ENCODE measurements at regions not wholly inside any gene's neighbourhood (a gene's known extent, or its start where the extent isn't known, plus 50 kb on each side); places are given as distances from the start of the nearest gene placed in this dataset.

DNA sequence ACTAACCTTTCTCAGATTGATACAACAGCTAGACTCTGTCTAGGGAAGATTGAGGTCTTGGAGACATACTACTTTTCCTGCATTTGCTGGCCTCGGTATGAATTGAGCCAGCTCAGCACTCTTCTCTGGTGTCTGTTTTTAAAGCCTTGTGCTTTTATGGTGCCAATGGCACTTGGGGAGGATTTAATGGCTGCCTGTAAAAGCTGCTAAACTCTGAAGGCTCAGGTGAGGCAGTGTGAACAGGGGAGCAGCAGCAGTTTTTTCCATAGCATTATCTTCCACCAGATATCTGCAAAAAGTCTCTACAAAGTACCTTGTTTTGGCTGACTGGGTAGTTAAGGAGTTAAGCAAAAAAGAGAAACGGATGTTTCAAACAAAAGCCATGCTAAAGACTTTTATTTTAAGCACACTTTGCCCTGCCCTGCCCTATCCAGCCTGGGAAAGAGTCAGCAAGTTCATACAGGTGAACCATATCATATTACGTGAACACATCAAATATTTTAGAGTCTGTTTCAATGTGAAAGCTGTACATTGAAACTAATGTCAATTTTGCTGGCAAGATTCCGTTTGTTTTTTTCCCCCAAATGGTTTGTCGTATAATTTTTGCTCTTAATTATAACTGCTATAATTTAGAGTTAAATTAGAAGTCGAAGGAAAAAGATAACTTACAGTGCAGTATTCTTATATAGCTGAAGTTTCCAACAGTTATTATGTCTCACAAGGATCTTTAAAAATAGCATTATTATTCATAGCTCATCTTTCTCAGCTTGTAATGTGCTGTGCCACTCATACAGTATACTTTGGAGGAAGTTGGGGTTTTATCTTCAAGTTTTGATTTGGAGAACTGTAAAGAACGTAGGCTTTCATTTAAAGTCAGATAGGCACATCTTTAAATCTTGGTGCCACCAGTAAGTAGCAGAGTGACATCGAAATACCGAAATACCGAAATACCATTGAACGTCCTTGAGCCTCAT is 424.1 kb upstream of the CD180 start:
- no peak overlapping the region for H3K4me3 ChIP-seq (replicated peaks in 1 of 2; ENCODE audit: low read depth in 1 of 2, low read length in 2 of 2)
- no peaks in the 10 kb centered on the region for H3K4me1 ChIP-seq (ENCODE audit: control insufficient read depth in 1 of 2, insufficient read depth in 2 of 2, low read length in 2 of 2)
- no peaks in the 10 kb centered on the region for H3K9me3 ChIP-seq (ENCODE audit: control insufficient read depth in 1 of 2, insufficient read depth in 1 of 2, low read depth in 1 of 2, low read length in 2 of 2)
- no peak overlapping the region for H3K9ac ChIP-seq (ENCODE audit: low read length)
- no peak overlapping the region for H3K4me2 ChIP-seq (ENCODE audit: low read length)
- DNase-seq (ENCODE audit: low read depth, low spot score) (no peak), ATAC-seq (no peak)
- no peaks in the 10 kb centered on the region for H3K9me2 ChIP-seq (ENCODE audit: insufficient read depth)
- no peak for TF ChIP-seq ATF3 (IDR thresholded peaks at IDR 0.05)
- no peak for TF ChIP-seq YY1 (IDR thresholded peaks at IDR 0.05; ENCODE audit: extremely low read depth, insufficient replicate concordance, low read depth, low read length)
- TF ChIP-seq POLR2A (IDR thresholded peaks at IDR 0.05; ENCODE audit: borderline replicate concordance, extremely low read depth, insufficient read depth, insufficient read length), result no peak
- no peak for TF ChIP-seq SP1 (IDR thresholded peaks at IDR 0.05; ENCODE audit: low read depth)
- TF ChIP-seq EZH2 (IDR thresholded peaks at IDR 0.05), result no peak
- no peak for TF ChIP-seq MAX (IDR thresholded peaks at IDR 0.05)
- no peak for TF ChIP-seq FOSL1 (IDR thresholded peaks at IDR 0.05; ENCODE audit: low read depth)
- ChIA-PET CTCF (no interaction called here), POLR2A (no interaction called here), RAD21 (ENCODE audit: low non-redundant PET in 1 of 2, low total read pairs in 2 of 2, uncharacterized antibody in 2 of 2, unreplicated experiment in 2 of 2) (no interaction called here)
- H3K36me3 ChIP-seq (ENCODE audit: control insufficient read depth in 1 of 2, insufficient read depth in 2 of 2, low read length in 2 of 2), result no peaks in the 10 kb centered on the region
- no peaks in the 10 kb centered on the region for H3K27me3 ChIP-seq (ENCODE audit: insufficient read depth, low read length)
- intact Hi-C loops (cut with micrococcal nuclease), result no loop called here
- no peaks in the 10 kb centered on the region for H3K79me2 ChIP-seq (ENCODE audit: insufficient read depth, low read length)
- H4K20me1 ChIP-seq (ENCODE audit: insufficient read depth), result no peaks in the 10 kb centered on the region
- BruUV-seq (replicated peaks), result no TSS peak
- no peak overlapping the region for H3K27ac ChIP-seq (ENCODE audit: low read depth, low read length)
- H2AFZ ChIP-seq (ENCODE audit: low read depth, low read length, poor library complexity, severe bottlenecking), result no peak overlapping the region

DNA sequence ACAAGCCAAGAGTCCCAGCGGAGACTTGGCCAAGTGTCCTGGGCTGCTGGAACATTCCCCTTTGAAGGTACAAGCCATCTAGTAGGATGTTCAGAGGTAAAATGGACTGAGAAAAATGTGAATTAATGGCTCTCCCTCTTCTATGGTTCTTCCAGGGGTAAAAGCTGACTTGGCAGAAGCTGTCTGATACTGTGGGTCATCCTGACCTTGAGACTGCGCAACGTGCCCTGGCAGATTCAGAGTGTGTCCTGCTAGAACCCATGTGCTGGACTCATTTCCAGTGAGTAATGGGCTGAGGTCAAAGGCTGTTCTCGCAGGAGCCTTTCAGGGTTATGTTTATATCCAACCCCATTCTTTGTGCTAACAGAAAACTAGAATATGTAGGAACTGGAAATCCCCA is 423.0 kb upstream of the CD180 start:
- Histone ChIP-seq H3K9me2 (ENCODE audit: insufficient read depth) (no peaks in the 10 kb centered on the region), H2AFZ (ENCODE audit: low read depth, low read length, poor library complexity, severe bottlenecking) (no peak overlapping the region), H3K4me3 (replicated peaks in 1 of 2; ENCODE audit: low read depth in 1 of 2, low read length in 2 of 2) (no peak overlapping the region), H3K79me2 (ENCODE audit: insufficient read depth, low read length) (no peaks in the 10 kb centered on the region), H3K36me3 (ENCODE audit: control insufficient read depth in 1 of 2, insufficient read depth in 2 of 2, low read length in 2 of 2) (no peaks in the 10 kb centered on the region), H3K27ac (ENCODE audit: low read depth, low read length) (no peak overlapping the region), H4K20me1 (ENCODE audit: insufficient read depth) (no peaks in the 10 kb centered on the region), H3K27me3 (ENCODE audit: insufficient read depth, low read length) (no peaks in the 10 kb centered on the region), H3K4me1 (ENCODE audit: control insufficient read depth in 1 of 2, insufficient read depth in 2 of 2, low read length in 2 of 2) (no peaks in the 10 kb centered on the region), H3K9me3 (ENCODE audit: control insufficient read depth in 1 of 2, insufficient read depth in 1 of 2, low read depth in 1 of 2, low read length in 2 of 2) (no peaks in the 10 kb centered on the region), H3K9ac (ENCODE audit: low read length) (no peak overlapping the region), H3K4me2 (ENCODE audit: low read length) (no peak overlapping the region)
- POLR2A ChIA-PET, result no interaction called here
- no peak for DNase-seq (ENCODE audit: low read depth, low spot score)
- RAD21 ChIA-PET (ENCODE audit: low non-redundant PET in 1 of 2, low total read pairs in 2 of 2, uncharacterized antibody in 2 of 2, unreplicated experiment in 2 of 2), result no interaction called here
- CTCF ChIA-PET, result no interaction called here
- no peak for ATAC-seq
- TF ChIP-seq SIN3A (IDR thresholded peaks at IDR 0.05; ENCODE audit: low read depth) (no peak), YY1 (IDR thresholded peaks at IDR 0.05; ENCODE audit: extremely low read depth, insufficient replicate concordance, low read depth, low read length) (no peak), POLR2A (IDR thresholded peaks at IDR 0.05; ENCODE audit: borderline replicate concordance, extremely low read depth, insufficient read depth, insufficient read length) (no peak), ZFX (IDR thresholded peaks at IDR 0.05) (no peak)
- intact Hi-C loops (cut with micrococcal nuclease), result no loop called here
- BruUV-seq (replicated peaks), result no TSS peak
